Mucosa of descending colon (tissue), 3 donors: ENCODE measurements at regions not wholly inside any gene's neighbourhood (a gene's known extent, or its start where the extent isn't known, plus 50 kb on each side); places are given as distances from the start of the nearest gene placed in this dataset.

ENCODE experiments used
- ATAC-seq: fragments of 200-7000 bp; cut with Tn5 transposase; one replicate; pipeline ENCODE4 v1.9.1; 2020; ENCODE audit warnings: mild to moderate bottlenecking, moderate library complexity
- DNase-seq, 3 donors: peaks; one replicate each; pipeline ENCODE4 v3.0.0-alpha.2; 2020
- H3K36me3 ChIP-seq: fragments of 200-600 bp; one replicate; pipeline ENCODE4 v1.8.0; 2021; ENCODE audit warnings: low read depth, mild to moderate bottlenecking
- H3K4me1 ChIP-seq: fragments of 200-600 bp; one replicate; pipeline ENCODE4 v1.8.0; 2021; ENCODE audit warnings: low read depth, mild to moderate bottlenecking
- H3K4me3 ChIP-seq: fragments of 200-600 bp; one replicate; pipeline ENCODE4 v1.8.0; 2021; ENCODE audit warnings: mild to moderate bottlenecking
- H3K9me3 ChIP-seq: fragments of 200-600 bp; one replicate; pipeline ENCODE4 v1.8.0; 2021; ENCODE audit warnings: mild to moderate bottlenecking
- intact Hi-C, 2 donors: fragments of 100-400 bp; cut with DNase I in 1 of 2; cut with micrococcal nuclease in 1 of 2; formaldehyde crosslinking; loops; one replicate each; pipeline versions ENCODE4 v1.11.0 to v1.11.1; 2022; cut with DNase I, micrococcal nuclease
- TF ChIP-seq, protein P1 (sequence below): fragments of 200-600 bp; IDR thresholded peaks from one replicate; pipeline ENCODE4 v1.8.0; 2022; ENCODE audit warnings: antibody characterized with exemption, mild to moderate bottlenecking
- donor health status: DM: no; HTN: no; CAD: no; lungs with moderate emphysema.
- donor health status: DM: no; HTN: no; CAD: no.
- donor health status: DM: no; HTN: yes; CAD: no.

- ATAC-seq (no peak), DNase-seq (no peak)
- intact Hi-C loops = no loop called here
- TF ChIP-seq, protein P1, sequence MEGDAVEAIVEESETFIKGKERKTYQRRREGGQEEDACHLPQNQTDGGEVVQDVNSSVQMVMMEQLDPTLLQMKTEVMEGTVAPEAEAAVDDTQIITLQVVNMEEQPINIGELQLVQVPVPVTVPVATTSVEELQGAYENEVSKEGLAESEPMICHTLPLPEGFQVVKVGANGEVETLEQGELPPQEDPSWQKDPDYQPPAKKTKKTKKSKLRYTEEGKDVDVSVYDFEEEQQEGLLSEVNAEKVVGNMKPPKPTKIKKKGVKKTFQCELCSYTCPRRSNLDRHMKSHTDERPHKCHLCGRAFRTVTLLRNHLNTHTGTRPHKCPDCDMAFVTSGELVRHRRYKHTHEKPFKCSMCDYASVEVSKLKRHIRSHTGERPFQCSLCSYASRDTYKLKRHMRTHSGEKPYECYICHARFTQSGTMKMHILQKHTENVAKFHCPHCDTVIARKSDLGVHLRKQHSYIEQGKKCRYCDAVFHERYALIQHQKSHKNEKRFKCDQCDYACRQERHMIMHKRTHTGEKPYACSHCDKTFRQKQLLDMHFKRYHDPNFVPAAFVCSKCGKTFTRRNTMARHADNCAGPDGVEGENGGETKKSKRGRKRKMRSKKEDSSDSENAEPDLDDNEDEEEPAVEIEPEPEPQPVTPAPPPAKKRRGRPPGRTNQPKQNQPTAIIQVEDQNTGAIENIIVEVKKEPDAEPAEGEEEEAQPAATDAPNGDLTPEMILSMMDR = no peak
- no peaks in the 10 kb centered on the region for H3K9me3 ChIP-seq
- H3K4me3 ChIP-seq = no peak overlapping the region
- H3K36me3 ChIP-seq = no peaks in the 10 kb centered on the region
- H3K4me1 ChIP-seq = no peaks in the 10 kb centered on the region
Measured at GRCh38 chr5:52520171-52520570, 267.5 kb upstream of the ITGA1 start.

DNA sequence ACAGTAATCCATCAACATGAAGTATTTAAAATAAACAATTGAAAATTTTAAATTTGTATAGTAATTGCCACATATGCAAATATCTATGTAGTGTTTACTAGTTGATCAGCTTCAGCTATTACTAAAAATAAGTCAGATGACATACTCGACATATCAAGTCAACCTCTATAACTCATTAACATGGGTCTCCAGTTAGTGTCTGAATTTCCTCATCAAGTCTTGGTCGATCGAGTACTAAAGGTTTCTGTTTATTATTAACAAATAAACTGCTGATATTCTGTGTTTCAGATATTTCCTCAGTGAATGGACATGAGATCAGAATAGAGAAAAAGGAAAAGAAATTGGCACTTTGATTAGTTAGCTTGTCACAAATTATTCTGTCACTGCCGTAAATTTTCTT lies 266.5 kb upstream of the ITGA1 start:
- no peaks in the 10 kb centered on the region for H3K9me3 ChIP-seq
- no peaks in the 10 kb centered on the region for H3K36me3 ChIP-seq
- no peak for ATAC-seq
- no peaks in the 10 kb centered on the region for H3K4me1 ChIP-seq
- intact Hi-C loops = no loop called here
- no peak for DNase-seq
- no peak overlapping the region for H3K4me3 ChIP-seq
- TF ChIP-seq, protein P1 = no peak

DNA sequence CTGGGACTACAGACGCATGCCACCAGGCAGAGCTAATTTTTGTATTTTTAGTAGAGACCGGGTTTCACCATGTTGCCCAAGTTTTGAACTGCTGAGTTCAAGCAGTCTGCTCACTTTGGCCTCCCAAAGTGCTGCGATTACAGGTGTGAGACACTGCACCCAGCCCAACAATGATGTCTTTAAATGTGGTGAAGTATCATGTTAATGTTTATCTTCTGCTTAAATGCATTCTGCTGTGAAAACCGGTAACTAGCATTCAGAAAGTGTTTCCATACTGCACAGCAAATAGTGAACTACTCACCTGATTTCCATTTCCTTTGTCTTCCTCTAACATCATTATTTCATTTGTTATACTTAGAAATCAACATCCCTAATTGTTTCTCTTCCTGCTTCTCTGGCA lies 264.0 kb upstream of the ITGA1 start:
- Histone ChIP-seq H3K9me3 (no peaks in the 10 kb centered on the region), H3K36me3 (no peaks in the 10 kb centered on the region), H3K4me1 (no peaks in the 10 kb centered on the region), H3K4me3 (no peak overlapping the region)
- TF ChIP-seq, protein P1 = no peak
- DNase-seq (no peak), ATAC-seq (no peak)
- intact Hi-C loops = no loop called here

DNA sequence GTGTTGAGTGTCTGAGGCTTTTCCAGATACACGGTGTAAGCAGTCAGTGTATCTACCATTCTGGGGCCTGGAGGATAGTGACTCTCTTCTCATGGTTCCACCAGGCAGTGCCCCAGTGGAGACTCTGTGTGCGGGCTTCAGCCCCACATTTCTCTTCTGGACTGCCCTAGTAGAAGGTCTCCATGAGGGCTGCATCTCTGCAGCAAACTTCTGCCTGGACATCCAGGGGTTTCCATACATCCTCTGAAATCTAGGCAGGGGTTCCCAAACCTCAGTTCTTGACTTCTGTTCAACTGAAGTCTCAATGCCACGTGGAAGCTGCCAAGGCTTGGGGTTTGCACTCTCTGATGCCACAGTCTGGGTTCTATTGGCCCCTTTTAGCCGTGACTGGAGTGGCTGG lies 256.6 kb upstream of the ITGA1 start:
- Histone ChIP-seq H3K4me3 (no peak overlapping the region), H3K4me1 (no peaks in the 10 kb centered on the region), H3K9me3 (peaks cover 9% of the 10 kb centered on the region), H3K36me3 (no peaks in the 10 kb centered on the region)
- DNase-seq (no peak), ATAC-seq (no peak)
- intact Hi-C loops = no loop called here
- TF ChIP-seq, protein P1 = no peak

- H3K4me3 ChIP-seq = no peak overlapping the region
- no peaks in the 10 kb centered on the region for H3K36me3 ChIP-seq
- TF ChIP-seq, protein P1 = no peak
- ATAC-seq (no peak), DNase-seq (no peak)
- no peaks in the 10 kb centered on the region for H3K4me1 ChIP-seq
- no peaks in the 10 kb centered on the region for H3K9me3 ChIP-seq
- intact Hi-C loops = no loop called here
Measured at GRCh38 chr5:52543594-52543993, 244.1 kb upstream of the ITGA1 start.

DNA sequence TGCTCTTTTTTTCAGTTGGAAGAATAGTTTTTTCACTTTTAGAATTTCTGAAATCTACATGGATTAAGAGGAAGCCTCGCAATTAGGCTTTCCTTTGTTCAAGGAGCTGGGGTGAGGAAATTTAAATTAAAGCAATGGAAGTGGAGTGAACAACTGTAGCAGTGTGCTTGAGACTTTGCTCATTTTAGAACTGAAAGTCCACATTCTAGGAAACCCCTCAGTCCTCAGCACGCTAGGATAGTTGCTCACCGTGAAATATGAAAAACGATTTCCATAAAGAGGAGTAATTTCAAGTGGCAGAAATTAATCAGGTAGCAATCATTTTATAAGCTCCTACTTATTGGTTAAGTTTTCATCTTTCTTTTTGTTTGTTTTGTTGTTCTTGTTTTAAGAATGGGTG lies 243.0 kb upstream of the ITGA1 start:
- ATAC-seq (no peak), DNase-seq (no peak)
- TF ChIP-seq, protein P1 = no peak
- intact Hi-C loops = no loop called here
- Histone ChIP-seq H3K4me1 (no peaks in the 10 kb centered on the region), H3K36me3 (no peaks in the 10 kb centered on the region), H3K9me3 (no peaks in the 10 kb centered on the region), H3K4me3 (no peak overlapping the region)
